ENCODE measurements at regions not wholly inside any gene's neighbourhood (a gene's known extent, or its start where the extent isn't known, plus 50 kb on each side); places are given as distances from the start of the nearest gene placed in this dataset.

DNA sequence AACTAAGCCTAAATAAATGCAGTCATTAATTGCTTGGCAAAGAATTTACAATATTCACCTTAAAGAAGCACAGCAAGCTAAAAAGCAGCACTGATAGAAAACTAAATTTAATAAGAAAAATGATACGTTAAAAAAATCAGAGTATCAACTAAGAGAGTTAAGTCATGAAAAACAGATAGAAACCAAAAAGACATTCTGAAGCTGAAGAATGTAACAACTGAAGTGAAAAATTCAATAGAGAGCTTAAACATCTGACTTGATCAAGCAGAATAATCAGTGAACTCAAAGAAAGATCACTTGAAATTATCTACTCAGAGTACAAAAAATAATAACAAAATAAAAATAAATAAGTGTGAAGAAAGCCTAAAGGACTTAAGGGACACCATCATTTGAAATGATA lies 588.0 kb upstream of the HS3ST1 start:
- TF ChIP-seq, protein P1, sequence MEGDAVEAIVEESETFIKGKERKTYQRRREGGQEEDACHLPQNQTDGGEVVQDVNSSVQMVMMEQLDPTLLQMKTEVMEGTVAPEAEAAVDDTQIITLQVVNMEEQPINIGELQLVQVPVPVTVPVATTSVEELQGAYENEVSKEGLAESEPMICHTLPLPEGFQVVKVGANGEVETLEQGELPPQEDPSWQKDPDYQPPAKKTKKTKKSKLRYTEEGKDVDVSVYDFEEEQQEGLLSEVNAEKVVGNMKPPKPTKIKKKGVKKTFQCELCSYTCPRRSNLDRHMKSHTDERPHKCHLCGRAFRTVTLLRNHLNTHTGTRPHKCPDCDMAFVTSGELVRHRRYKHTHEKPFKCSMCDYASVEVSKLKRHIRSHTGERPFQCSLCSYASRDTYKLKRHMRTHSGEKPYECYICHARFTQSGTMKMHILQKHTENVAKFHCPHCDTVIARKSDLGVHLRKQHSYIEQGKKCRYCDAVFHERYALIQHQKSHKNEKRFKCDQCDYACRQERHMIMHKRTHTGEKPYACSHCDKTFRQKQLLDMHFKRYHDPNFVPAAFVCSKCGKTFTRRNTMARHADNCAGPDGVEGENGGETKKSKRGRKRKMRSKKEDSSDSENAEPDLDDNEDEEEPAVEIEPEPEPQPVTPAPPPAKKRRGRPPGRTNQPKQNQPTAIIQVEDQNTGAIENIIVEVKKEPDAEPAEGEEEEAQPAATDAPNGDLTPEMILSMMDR (IDR thresholded peaks at IDR 0.05; ENCODE audit: low read depth, low read length, missing input control) = no peak
- TF ChIP-seq SP1 (IDR thresholded peaks at IDR 0.05) = no peak
- TF ChIP-seq TAF1 (conservative IDR thresholded peaks at IDR 0.05) = no peak
- TF ChIP-seq YY1 (IDR thresholded peaks at IDR 0.05) = no peak
- TF ChIP-seq MAX (IDR thresholded peaks at IDR 0.05) = no peak
- no peak for TF ChIP-seq RAD21 (IDR thresholded peaks at IDR 0.05)
- no peak for TF ChIP-seq JUND (IDR thresholded peaks at IDR 0.05)
- TF ChIP-seq, protein P2, sequence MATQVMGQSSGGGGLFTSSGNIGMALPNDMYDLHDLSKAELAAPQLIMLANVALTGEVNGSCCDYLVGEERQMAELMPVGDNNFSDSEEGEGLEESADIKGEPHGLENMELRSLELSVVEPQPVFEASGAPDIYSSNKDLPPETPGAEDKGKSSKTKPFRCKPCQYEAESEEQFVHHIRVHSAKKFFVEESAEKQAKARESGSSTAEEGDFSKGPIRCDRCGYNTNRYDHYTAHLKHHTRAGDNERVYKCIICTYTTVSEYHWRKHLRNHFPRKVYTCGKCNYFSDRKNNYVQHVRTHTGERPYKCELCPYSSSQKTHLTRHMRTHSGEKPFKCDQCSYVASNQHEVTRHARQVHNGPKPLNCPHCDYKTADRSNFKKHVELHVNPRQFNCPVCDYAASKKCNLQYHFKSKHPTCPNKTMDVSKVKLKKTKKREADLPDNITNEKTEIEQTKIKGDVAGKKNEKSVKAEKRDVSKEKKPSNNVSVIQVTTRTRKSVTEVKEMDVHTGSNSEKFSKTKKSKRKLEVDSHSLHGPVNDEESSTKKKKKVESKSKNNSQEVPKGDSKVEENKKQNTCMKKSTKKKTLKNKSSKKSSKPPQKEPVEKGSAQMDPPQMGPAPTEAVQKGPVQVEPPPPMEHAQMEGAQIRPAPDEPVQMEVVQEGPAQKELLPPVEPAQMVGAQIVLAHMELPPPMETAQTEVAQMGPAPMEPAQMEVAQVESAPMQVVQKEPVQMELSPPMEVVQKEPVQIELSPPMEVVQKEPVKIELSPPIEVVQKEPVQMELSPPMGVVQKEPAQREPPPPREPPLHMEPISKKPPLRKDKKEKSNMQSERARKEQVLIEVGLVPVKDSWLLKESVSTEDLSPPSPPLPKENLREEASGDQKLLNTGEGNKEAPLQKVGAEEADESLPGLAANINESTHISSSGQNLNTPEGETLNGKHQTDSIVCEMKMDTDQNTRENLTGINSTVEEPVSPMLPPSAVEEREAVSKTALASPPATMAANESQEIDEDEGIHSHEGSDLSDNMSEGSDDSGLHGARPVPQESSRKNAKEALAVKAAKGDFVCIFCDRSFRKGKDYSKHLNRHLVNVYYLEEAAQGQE (IDR thresholded peaks at IDR 0.05) = no peak
- no peak for TF ChIP-seq EGR1 (IDR thresholded peaks at IDR 0.05; ENCODE audit: low read depth in 2 of 2)
- TF ChIP-seq, protein P3, sequence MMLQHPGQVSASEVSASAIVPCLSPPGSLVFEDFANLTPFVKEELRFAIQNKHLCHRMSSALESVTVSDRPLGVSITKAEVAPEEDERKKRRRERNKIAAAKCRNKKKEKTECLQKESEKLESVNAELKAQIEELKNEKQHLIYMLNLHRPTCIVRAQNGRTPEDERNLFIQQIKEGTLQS (IDR thresholded peaks at IDR 0.05) = no peak
- TF ChIP-seq GABPA (IDR thresholded peaks at IDR 0.05 in 1 of 2, conservative IDR thresholded peaks at IDR 0.05 in 1 of 2) = no peak
- no peak for TF ChIP-seq NR2F2 (IDR thresholded peaks at IDR 0.05)
- TF ChIP-seq RXRA (IDR thresholded peaks at IDR 0.05) = no peak
